SU-DHL-6 (cell line): ENCODE measurements at regions not wholly inside any gene's neighbourhood (a gene's known extent, or its start where the extent isn't known, plus 50 kb on each side); places are given as distances from the start of the nearest gene placed in this dataset.

Experiments
- CTCF ChIP-seq: fragments of 200-600 bp; sonication (generic); IDR thresholded peaks from one replicate; pipeline ENCODE4 v1.5.1; 2017; ENCODE audit warnings: antibody characterized with exemption, mild to moderate bottlenecking, low read length, moderate library complexity; ENCODE audit not compliant: insufficient read depth, poor library complexity, severe bottlenecking
- EZH2phosphoT487 ChIP-seq: fragments of 200-600 bp; sonication (generic), shearing (Covaris generic); conservative IDR thresholded peaks from 2 replicates; pipeline ENCODE4 v1.6.1; 2018; ENCODE audit warnings: mild to moderate bottlenecking, antibody characterized with exemption, low read length, moderate library complexity, mixed read lengths

GRCh38 chr4:114226968-114227760, 247.7 kb upstream of the ARSJ start:
- TF ChIP-seq CTCF: no peak
- no peak for TF ChIP-seq EZH2phosphoT487
